ENCODE measurements at regions not wholly inside any gene's neighbourhood (a gene's known extent, or its start where the extent isn't known, plus 50 kb on each side); places are given as distances from the start of the nearest gene placed in this dataset.

- no peak for DNase-seq (ENCODE audit: low read depth in 2 of 2)
Observed at GRCh38 chr6:103081126-103081525, 1687.6 kb downstream of the GRIK2 start.

DNA sequence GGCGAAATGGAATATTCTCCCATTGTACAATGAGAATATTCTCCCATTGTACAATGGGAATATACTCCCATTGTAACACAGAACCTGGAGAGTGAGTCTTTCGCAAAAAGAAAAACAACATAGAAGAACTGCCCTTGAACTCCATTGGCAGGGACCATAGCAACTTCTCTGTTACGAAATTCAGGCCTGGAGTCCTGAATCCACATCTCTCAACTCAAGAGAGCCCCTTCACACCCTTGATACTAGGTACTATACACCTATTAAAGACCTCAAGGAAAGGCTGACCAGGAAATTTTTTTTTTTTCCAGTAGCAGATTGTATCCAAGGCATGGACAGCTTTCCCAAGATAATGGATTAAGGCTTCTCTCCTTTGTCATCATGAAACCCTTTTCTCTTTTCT is 1687.0 kb downstream of the GRIK2 start:
- DNase-seq (ENCODE audit: low read depth in 2 of 2) = no peak

- DNase-seq (ENCODE audit: low read depth in 2 of 2) = no peak
Observed at GRCh38 chr6:103079867-103080266, 1686.4 kb downstream of the GRIK2 start.

- DNase-seq (ENCODE audit: low read depth in 2 of 2) = no peak
Observed at GRCh38 chr6:103062136-103062535, 1668.6 kb downstream of the GRIK2 start.

DNA sequence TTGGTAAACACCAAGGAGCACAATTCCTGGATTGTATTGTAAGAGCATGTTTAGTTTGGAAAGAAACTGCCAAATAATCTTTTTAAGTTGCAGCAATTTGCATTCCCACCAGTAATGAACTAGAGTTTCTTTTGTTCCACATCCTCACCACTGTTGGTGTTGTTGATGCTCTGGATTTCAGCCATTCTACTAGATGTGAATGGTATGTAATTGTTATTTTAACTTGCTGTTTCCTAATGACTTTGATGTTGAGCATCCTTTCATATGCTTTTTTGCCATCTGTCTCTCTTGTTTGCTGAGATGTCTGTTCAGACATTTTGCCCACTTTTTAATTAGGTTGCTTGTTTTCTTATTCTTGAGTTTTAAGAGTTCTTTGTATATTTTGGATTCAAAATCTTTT is 1654.1 kb downstream of the GRIK2 start:
- DNase-seq (ENCODE audit: low read depth in 2 of 2) = no peak

GRCh38 chr6:103042336-103042735 is 1648.8 kb downstream of the GRIK2 start:
- no peak for DNase-seq (ENCODE audit: low read depth in 2 of 2)

GRCh38 chr6:103036846-103037245 is 1643.3 kb downstream of the GRIK2 start:
- no peak for DNase-seq (ENCODE audit: low read depth in 2 of 2)

GRCh38 chr6:103027271-103027931 is 1633.9 kb downstream of the GRIK2 start:
- DNase-seq (ENCODE audit: low read depth in 2 of 2) = no peak

DNA sequence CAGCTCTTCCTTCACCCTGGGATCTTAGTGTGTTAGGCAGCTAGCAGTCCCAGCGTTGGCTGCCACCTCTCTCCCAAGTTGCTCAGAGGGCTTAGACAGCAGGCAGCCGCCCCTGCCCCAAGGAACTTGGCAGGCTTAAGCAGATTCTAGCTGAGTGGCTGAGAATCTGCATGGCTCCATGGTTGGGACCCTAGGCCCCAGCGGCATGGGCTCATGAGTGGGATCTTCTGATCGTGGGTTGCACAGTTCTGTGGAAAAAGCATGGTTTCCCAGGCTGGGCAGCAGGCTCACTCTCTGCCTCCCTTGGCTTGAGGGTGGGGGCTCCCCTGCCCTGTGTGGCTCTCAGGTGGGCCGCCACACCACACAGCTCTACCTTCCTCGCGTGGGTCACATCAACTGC is 1624.9 kb downstream of the GRIK2 start:
- no peak for DNase-seq (ENCODE audit: low read depth in 2 of 2)

DNA sequence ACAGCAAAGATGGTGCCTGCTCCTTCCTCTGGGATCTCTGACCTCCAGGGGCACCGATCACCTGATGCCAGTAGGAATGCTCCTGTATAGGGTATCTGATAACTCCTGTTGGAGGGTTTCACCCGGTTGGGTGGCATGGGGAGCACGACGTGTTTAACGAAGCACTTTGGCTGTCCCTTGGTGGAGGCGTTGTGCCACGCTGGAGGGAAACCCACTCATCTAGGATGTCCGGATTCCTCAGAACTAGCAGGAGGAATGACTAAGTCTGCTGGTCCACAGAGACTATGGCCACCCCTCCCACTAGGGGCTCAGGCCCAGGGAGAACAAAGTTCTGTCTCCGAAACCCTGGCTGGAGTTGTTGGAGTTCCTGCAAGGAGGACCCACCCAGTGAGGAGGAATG is 1624.4 kb downstream of the GRIK2 start:
- DNase-seq (ENCODE audit: low read depth in 2 of 2) = no peak

DNA sequence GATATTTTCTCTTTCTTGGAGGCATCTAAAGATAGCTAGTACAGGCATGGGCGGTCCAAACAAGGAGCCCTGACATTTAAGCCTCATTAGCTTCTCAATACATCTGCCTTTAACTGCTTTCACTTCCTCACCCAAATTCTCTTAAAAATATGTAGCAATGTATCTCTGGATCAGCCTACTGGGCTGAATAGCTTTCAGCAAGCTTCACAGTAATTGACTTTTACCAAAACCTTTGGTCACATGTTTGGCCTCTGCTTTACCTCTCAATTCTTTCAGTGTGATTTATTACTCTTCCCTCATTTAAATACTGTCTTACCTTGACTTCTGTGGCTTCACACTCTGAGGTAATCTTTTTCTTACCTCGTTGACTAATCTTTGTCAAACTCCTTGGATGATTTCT is 1618.1 kb downstream of the GRIK2 start:
- DNase-seq (ENCODE audit: low read depth in 2 of 2) = no peak

- DNase-seq (ENCODE audit: low read depth in 2 of 2) = no peak
Observed at GRCh38 chr6:103002282-103002681, 1608.8 kb downstream of the GRIK2 start.

GRCh38 chr6:103001724-103002123 is 1608.2 kb downstream of the GRIK2 start:
- no peak for DNase-seq (ENCODE audit: low read depth in 2 of 2)

DNA sequence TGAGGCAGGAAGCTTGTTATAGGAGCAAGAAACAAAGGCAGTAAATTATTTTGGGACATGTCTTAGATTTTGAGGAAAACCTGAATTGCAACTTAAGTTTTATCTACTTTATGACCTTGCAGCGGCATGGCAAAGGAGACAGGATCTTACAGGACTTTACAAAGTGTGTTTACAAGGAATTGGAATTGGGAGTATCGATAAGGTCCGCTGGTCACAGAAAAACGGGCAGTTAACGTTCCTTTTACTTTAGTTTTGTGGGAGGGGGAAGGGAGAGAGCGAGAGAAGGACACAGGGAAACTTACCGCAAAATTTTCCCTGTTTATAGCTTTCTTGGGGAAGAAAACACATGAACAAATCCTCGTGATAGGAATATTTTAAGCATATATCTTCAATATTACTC is 1607.2 kb downstream of the GRIK2 start:
- no peak for DNase-seq (ENCODE audit: low read depth in 2 of 2)

- no peak for DNase-seq (ENCODE audit: low read depth in 2 of 2)
Observed at GRCh38 chr6:102995491-102995890, 1602.0 kb downstream of the GRIK2 start.

DNA sequence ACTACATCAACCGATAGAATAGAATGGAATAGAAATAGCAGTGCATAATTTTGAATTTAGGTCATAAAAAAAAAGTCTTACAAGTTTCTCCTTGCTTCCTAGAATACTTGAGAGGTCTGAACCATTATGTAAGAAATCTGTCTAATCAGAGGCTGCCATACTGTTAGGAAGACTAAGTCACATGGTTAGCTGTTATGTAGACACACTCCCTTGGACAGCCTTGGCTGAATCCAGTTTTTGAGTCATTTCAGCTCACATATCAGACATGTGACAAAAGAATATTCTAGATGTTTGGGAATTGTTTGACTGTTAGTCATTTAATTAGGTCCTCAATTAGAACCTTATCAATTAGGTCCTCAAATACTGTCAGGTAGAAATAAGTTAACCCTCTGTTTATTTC is 1601.4 kb downstream of the GRIK2 start:
- DNase-seq (ENCODE audit: low read depth in 2 of 2) = no peak

GRCh38 chr6:102986086-102986485 is 1592.6 kb downstream of the GRIK2 start:
- no peak for DNase-seq (ENCODE audit: low read depth in 2 of 2)

DNA sequence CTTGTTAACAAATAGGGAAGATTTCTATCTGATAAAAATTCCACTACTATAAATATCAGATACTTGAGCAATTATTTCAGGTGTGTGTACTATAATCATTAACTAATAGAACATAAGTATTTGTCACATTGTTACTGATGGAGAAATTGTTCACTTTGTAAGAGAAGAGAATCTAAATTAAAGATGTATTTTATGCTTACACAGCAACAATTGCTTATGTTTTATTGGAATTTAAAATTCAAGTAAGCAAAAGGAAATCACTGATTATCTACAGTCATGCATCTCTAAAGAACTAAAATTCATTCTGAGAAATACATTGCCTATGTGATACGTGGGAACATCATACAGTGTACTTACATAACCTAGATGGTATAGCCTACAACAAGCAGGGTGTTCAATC is 1590.8 kb downstream of the GRIK2 start:
- no peak for DNase-seq (ENCODE audit: low read depth in 2 of 2)

GRCh38 chr6:102981490-102982015 is 1588.0 kb downstream of the GRIK2 start:
- DNase-seq (ENCODE audit: low read depth in 2 of 2) = no peak

DNA sequence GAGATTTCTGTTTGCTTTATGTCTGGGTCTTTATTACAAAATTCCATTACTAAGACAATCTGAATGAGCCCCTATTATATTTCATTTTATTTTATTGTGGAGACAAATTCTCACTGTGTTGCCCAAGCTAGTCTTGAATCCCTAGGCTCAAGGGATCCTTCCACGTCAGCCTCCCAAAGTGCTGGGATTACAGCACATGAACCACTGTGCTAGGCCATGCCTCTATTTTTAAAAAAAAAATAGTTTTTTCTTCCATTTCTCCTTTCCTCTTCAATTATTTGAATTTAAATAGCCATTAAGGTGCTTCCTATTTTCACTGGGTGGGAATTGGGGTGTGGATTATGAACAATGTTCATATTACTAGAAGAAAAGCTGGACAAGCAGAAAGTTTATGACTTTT is 1587.4 kb downstream of the GRIK2 start:
- DNase-seq (ENCODE audit: low read depth in 2 of 2) = no peak

DNA sequence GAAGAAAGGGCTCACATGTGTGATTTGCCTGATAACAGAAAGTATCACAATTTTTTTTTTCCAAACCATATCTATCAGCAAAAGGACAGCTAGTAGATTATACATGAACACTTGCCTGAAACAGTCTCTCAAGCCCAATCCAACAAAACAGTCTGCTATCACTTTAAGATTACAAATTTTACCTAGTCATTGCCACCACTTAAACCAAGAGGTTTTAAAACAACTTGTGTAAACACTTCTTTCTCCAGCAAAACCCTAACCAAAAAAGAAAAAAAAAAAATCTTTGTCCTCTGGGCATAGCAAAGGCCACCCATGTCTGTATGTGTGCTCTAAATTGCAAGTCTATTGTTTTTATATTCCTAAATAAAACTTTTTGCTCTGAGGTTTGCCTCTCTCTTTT is 1568.4 kb downstream of the GRIK2 start:
- DNase-seq (ENCODE audit: low read depth in 2 of 2) = no peak

- no peak for DNase-seq (ENCODE audit: low read depth in 2 of 2)
Observed at GRCh38 chr6:102950967-102951366, 1557.5 kb downstream of the GRIK2 start.

GRCh38 chr6:102944475-102944874 is 1551.0 kb downstream of the GRIK2 start:
- no peak for DNase-seq (ENCODE audit: low read depth in 2 of 2)

- DNase-seq (ENCODE audit: low read depth in 2 of 2) = no peak
Observed at GRCh38 chr6:102942206-102942605, 1548.7 kb downstream of the GRIK2 start.

Data from activated CD4-positive, alpha-beta T cell treated with anti-CD3 and anti-CD28 coated beads for 24 hours (primary cell).